H1 (cell line): ENCODE measurements at regions not wholly inside any gene's neighbourhood (a gene's known extent, or its start where the extent isn't known, plus 50 kb on each side); places are given as distances from the start of the nearest gene placed in this dataset.

Experiments
- CTCF ChIA-PET: fragments of 300-600 bp; sonication (Branson Sonifier 250); formaldehyde crosslinking; loops from one replicate; lab custom pipeline; 2021; ENCODE audit not compliant: partially characterized antibody; lab: Charles Lee
- POLR2A ChIA-PET: fragments of 300-600 bp; sonication (Branson Sonifier 250); formaldehyde crosslinking; loops from one replicate; lab custom pipeline; 2021; ENCODE audit warnings: inconsistent platforms; ENCODE audit not compliant: partially characterized antibody; lab: Charles Lee
- DNase-seq, 2 experiments: peaks; one replicate each; pipeline versions ENCODE4 v3.0.0 to v3.0.0-alpha.2; 2010 to 2022; ENCODE audit warnings: low spot score in 2 of 2, low read depth in 1 of 2, mixed read lengths in 1 of 2
- FAIRE-seq: peaks from 2 replicates; lab custom pipeline; 2011; peaks lifted over from hg19 to GRCh38; lab: Jason Lieb, UNC
- H2AFZ ChIP-seq: 2 replicates; pipeline ENCODE4 v1.8.1; 2012; ENCODE audit warnings: low read length, inconsistent platforms
- H2AK5ac ChIP-seq: 2 replicates; pipeline ENCODE4 v1.6.1; 2013; ENCODE audit warnings: low read depth, low read length
- H2BK120ac ChIP-seq: replicated peaks from 2 replicates; pipeline ENCODE3; 2013; ENCODE audit warnings: low read depth, low read length, inconsistent platforms
- H2BK12ac ChIP-seq: 2 replicates; pipeline ENCODE4 v1.6.1; 2013; ENCODE audit warnings: low read depth, low read length
- H2BK15ac ChIP-seq: 2 replicates; pipeline ENCODE4 v1.6.1; 2013; ENCODE audit warnings: low read length
- H2BK20ac ChIP-seq: 2 replicates; pipeline ENCODE4 v1.6.1; 2013; ENCODE audit warnings: low read length
- H2BK5ac ChIP-seq: 2 replicates; pipeline ENCODE4 v1.6.1; 2013; ENCODE audit warnings: low read depth, low read length
- H3K14ac ChIP-seq: 2 replicates; pipeline ENCODE4 v1.6.1; 2013; ENCODE audit warnings: inconsistent platforms; ENCODE audit not compliant: insufficient read length
- H3K18ac ChIP-seq: 2 replicates; pipeline ENCODE4 v1.6.1; 2013; ENCODE audit warnings: low read length; ENCODE audit errors: extremely low read depth
- H3K23ac ChIP-seq: 2 replicates; pipeline ENCODE4 v1.6.1; 2013; ENCODE audit warnings: inconsistent platforms; ENCODE audit not compliant: insufficient read length
- H3K23me2 ChIP-seq: 2 replicates; pipeline ENCODE4 v1.6.1; 2013; ENCODE audit warnings: low read depth, low read length
- H3K27ac ChIP-seq: 2 replicates; pipeline ENCODE4 v1.6.1; 2011; ENCODE audit warnings: low read depth, low read length, inconsistent platforms
- H3K27me3 ChIP-seq, 4 experiments: replicated peaks in 1 of 4; 1 replicate in 1 of 4; 2 replicates in 3 of 4; pipeline versions ENCODE4 v1.6.1 to v1.8.1; 2011 to 2013; ENCODE audit warnings: low read length in 3 of 4, mild to moderate bottlenecking in 3 of 4, inconsistent platforms in 2 of 4, mixed read lengths in 2 of 4, moderate library complexity in 1 of 4; ENCODE audit not compliant: control insufficient read depth in 3 of 4, insufficient read depth in 3 of 4; ENCODE audit errors: extremely low read depth in 1 of 4
- H3K36me3 ChIP-seq, 4 experiments: 2 replicates each; pipeline versions ENCODE4 v1.6.1 to v1.8.1; 2011 to 2013; ENCODE audit warnings: mild to moderate bottlenecking in 4 of 4, low read length in 3 of 4, moderate library complexity in 2 of 4, control low read depth in 1 of 4, inconsistent platforms in 1 of 4; ENCODE audit not compliant: insufficient read depth in 4 of 4, control insufficient read depth in 2 of 4
- H3K4ac ChIP-seq: replicated peaks from 2 replicates; pipeline ENCODE3; 2013; ENCODE audit warnings: low read length, low read depth, mixed read lengths, inconsistent platforms; ENCODE audit not compliant: insufficient read length
- H3K4me1 ChIP-seq, 4 experiments: replicated peaks in 1 of 4; 1 replicate in 1 of 4; 2 replicates in 3 of 4; pipeline versions ENCODE4 v1.6.1 to v1.8.1; 2011 to 2013; ENCODE audit warnings: low read length in 3 of 4, inconsistent platforms in 2 of 4, mixed read lengths in 1 of 4; ENCODE audit not compliant: insufficient read depth in 4 of 4, control insufficient read depth in 3 of 4
- H3K4me2 ChIP-seq, 2 experiments: 2 replicates each; pipeline versions ENCODE4 v1.6.1 to v1.8.1; 2011 to 2013; ENCODE audit warnings: low read depth in 2 of 2, low read length in 2 of 2, control low read depth in 1 of 2, inconsistent platforms in 1 of 2, mild to moderate bottlenecking in 1 of 2; ENCODE audit not compliant: insufficient read depth in 1 of 2
- H3K4me3 ChIP-seq, 4 experiments: fragments of 200-600, 300-600 bp in 1 of 4; sonication (generic), shearing (Covaris generic), sonication (Bioruptor Twin) in 1 of 4; 2 replicates each; pipeline versions ENCODE4 v1.5.1 to v1.8.1; 2011 to 2016; ENCODE audit warnings: low read length in 4 of 4, low read depth in 3 of 4, control low read depth in 2 of 4, inconsistent platforms in 2 of 4, mild to moderate bottlenecking in 2 of 4, mixed read lengths in 1 of 4, moderate library complexity in 1 of 4; ENCODE audit not compliant: insufficient read depth in 2 of 4; ENCODE audit errors: extremely low read depth in 1 of 4
- H3K56ac ChIP-seq: replicated peaks from 2 replicates; pipeline ENCODE3; 2013; ENCODE audit warnings: low read depth, mild to moderate bottlenecking, mixed read lengths, low read length, inconsistent platforms; ENCODE audit not compliant: insufficient read length
- H3K79me1 ChIP-seq: 2 replicates; pipeline ENCODE4 v1.6.1; 2013; ENCODE audit warnings: low read depth, low read length, control low read depth
- H3K79me2 ChIP-seq, 2 experiments: 2 replicates each; pipeline versions ENCODE4 v1.6.1 to v1.8.1; 2012 to 2013; ENCODE audit warnings: low read length in 2 of 2, mild to moderate bottlenecking in 2 of 2, inconsistent platforms in 1 of 2; ENCODE audit not compliant: insufficient read depth in 2 of 2, control insufficient read depth in 1 of 2
- H3K9ac ChIP-seq, 4 experiments: replicated peaks in 1 of 4; 1 replicate in 1 of 4; 2 replicates in 3 of 4; pipeline versions ENCODE4 v1.6.1 to v1.8.1; 2011 to 2013; ENCODE audit warnings: low read depth in 3 of 4, low read length in 3 of 4, control low read depth in 2 of 4, mild to moderate bottlenecking in 2 of 4, moderate library complexity in 2 of 4, inconsistent platforms in 1 of 4; ENCODE audit errors: extremely low read depth in 1 of 4
- H3K9me3 ChIP-seq, 2 experiments: 2 replicates each; pipeline versions ENCODE4 v1.6.1 to v1.8.1; 2012 to 2013; ENCODE audit warnings: mild to moderate bottlenecking in 2 of 2, moderate library complexity in 2 of 2, control low read depth in 1 of 2, inconsistent platforms in 1 of 2, low read depth in 1 of 2, low read length in 1 of 2, mixed read lengths in 1 of 2; ENCODE audit not compliant: insufficient read depth in 2 of 2
- H4K20me1 ChIP-seq, 2 experiments: replicated peaks in 1 of 2; 2 replicates each; pipeline versions ENCODE3 to v1.8.1; 2011 to 2013; ENCODE audit warnings: inconsistent platforms in 2 of 2, low read length in 2 of 2, mild to moderate bottlenecking in 1 of 2; ENCODE audit not compliant: insufficient read depth in 2 of 2, control insufficient read depth in 1 of 2
- H4K5ac ChIP-seq: 2 replicates; pipeline ENCODE4 v1.6.1; 2013; ENCODE audit warnings: low read length, low read depth, mixed read lengths, inconsistent platforms; ENCODE audit not compliant: insufficient read length
- H4K8ac ChIP-seq: 2 replicates; pipeline ENCODE4 v1.8.0; 2013; ENCODE audit warnings: mild to moderate bottlenecking, moderate library complexity, low read length, inconsistent platforms; ENCODE audit not compliant: insufficient read depth; ENCODE audit errors: extremely low read depth
- H4K91ac ChIP-seq: replicated peaks from 2 replicates; pipeline ENCODE3; 2013; ENCODE audit warnings: low read length, mixed read lengths, inconsistent platforms; ENCODE audit not compliant: insufficient read length
- ASH2L ChIP-seq: fragments of 200-600, 300-600 bp; sonication (generic); IDR thresholded peaks from one replicate; pipeline ENCODE4 v1.7.1; 2017; ENCODE audit warnings: low read length
- CTBP2 ChIP-seq: IDR thresholded peaks from 2 replicates; pipeline ENCODE4 v1.7.0; 2011; ENCODE audit warnings: borderline replicate concordance, mild to moderate bottlenecking, moderate library complexity, mixed read lengths, low read length; ENCODE audit not compliant: insufficient read depth, insufficient read length
- GABPA ChIP-seq: IDR thresholded peaks from 2 replicates; pipeline ENCODE4 v1.6.1; 2011; ENCODE audit warnings: mild to moderate bottlenecking, low read length, moderate library complexity, borderline replicate concordance; ENCODE audit not compliant: insufficient read depth
- KDM5A ChIP-seq: fragments of 200-600 bp; IDR thresholded peaks from 2 replicates; pipeline ENCODE4 v1.7.1; 2012; ENCODE audit warnings: mild to moderate bottlenecking, low read length, inconsistent platforms, mixed read lengths
- POLR2A ChIP-seq, 2 experiments: IDR thresholded peaks; 1 replicate in 1 of 2; 2 replicates in 1 of 2; pipeline ENCODE4 v1.6.1; 2011; ENCODE audit warnings: low read depth in 2 of 2, low read length in 2 of 2, mild to moderate bottlenecking in 2 of 2; ENCODE audit errors: control extremely low read depth in 1 of 2
- POLR2AphosphoS5 ChIP-seq: IDR thresholded peaks from 2 replicates; pipeline ENCODE4 v1.6.1; 2011; ENCODE audit warnings: low read depth, low read length
- POU5F1 ChIP-seq: IDR thresholded peaks from 2 replicates; pipeline ENCODE4 v1.6.1; 2011; ENCODE audit warnings: low read depth, mild to moderate bottlenecking, low read length, moderate library complexity
- RBBP5 ChIP-seq: IDR thresholded peaks from 2 replicates; pipeline ENCODE4 v1.7.1; 2012; ENCODE audit warnings: low read depth, mild to moderate bottlenecking, inconsistent platforms, low read length, moderate library complexity, borderline replicate concordance
- RXRA ChIP-seq: IDR thresholded peaks from 2 replicates; pipeline ENCODE4 v1.6.1; 2011; ENCODE audit warnings: low read depth, mild to moderate bottlenecking, low read length, moderate library complexity; ENCODE audit not compliant: insufficient read depth
- SAP30 ChIP-seq: fragments of 300-600 bp; sonication (generic); IDR thresholded peaks from 2 replicates; pipeline ENCODE4 v1.7.1; 2012; ENCODE audit warnings: low read length, moderate library complexity, mild to moderate bottlenecking, inconsistent platforms; ENCODE audit not compliant: insufficient read depth, insufficient replicate concordance
- SIX5 ChIP-seq: IDR thresholded peaks from 2 replicates; pipeline ENCODE4 v1.6.1; 2011; ENCODE audit warnings: mild to moderate bottlenecking, low read depth, low read length
- TEAD4 ChIP-seq: IDR thresholded peaks from 2 replicates; pipeline ENCODE4 v1.6.1; 2012; ENCODE audit warnings: low read depth, low read length, inconsistent platforms, mixed read lengths
- YY1 ChIP-seq: IDR thresholded peaks from 2 replicates; pipeline ENCODE4 v1.6.1; 2011; ENCODE audit warnings: low read depth, mild to moderate bottlenecking, low read length
- WGBS, 2 experiments: shearing (Covaris generic) in 1 of 2; methylation state at CpG; one replicate each; pipeline versions ENCODE4 v1.1.6 to v1.1.7; 2013 to 2015; ENCODE audit warnings: low lambda C conversion rate in 2 of 2, mixed read lengths in 2 of 2, inconsistent platforms in 1 of 2, low coverage in 1 of 2, missing lambda C conversion rate in 1 of 2; ENCODE audit not compliant: insufficient replicate concordance in 2 of 2, insufficient coverage in 1 of 2, insufficient read length in 1 of 2; ENCODE audit errors: extremely low coverage in 1 of 2, missing lambda C conversion rate in 1 of 2; 5-methylcytosine and 5-hydroxymethylcytosine counted together

GRCh38 chr5:4989118-4989517 lies 151.0 kb upstream of the ADAMTS16 start:
- H4K91ac ChIP-seq, result no peak overlapping the region
- TF ChIP-seq RXRA (no peak), POU5F1 (no peak), POLR2AphosphoS5 (no peak), RBBP5 (no peak), YY1 (no peak), GABPA (no peak), TEAD4 (no peak), POLR2A (IDR thresholded peaks at IDR 0.05; ENCODE audit: control extremely low read depth in 1 of 2, low read depth in 2 of 2, low read length in 2 of 2) (no peak), SIX5 (no peak), KDM5A (no peak), ASH2L (no peak), SAP30 (no peak), CTBP2 (no peak)
- no peak overlapping the region for H2BK20ac ChIP-seq
- H3K56ac ChIP-seq, result no peak overlapping the region
- no peak overlapping the region for H3K23ac ChIP-seq
- H2BK120ac ChIP-seq, result no peak overlapping the region
- H3K4me3 ChIP-seq, result no peak overlapping the region
- H2BK12ac ChIP-seq, result no peak overlapping the region
- H3K4ac ChIP-seq, result no peak overlapping the region
- 93% methylated on average over 1 of the region's 1 CpG; no CpG with 5 or more reads in 1 of the 2 experiments for WGBS, 2 experiments
- H4K8ac ChIP-seq, result no peak overlapping the region
- ChIA-PET CTCF (interaction anchor here (0.6 kb wide), 1 partner anchor 46 kb away, joined by 3 read pairs; no protein-coding TSS in a partner anchor), POLR2A (no interaction called here)
- H4K5ac ChIP-seq, result no peak overlapping the region
- H3K27me3 ChIP-seq, result no peaks in the 10 kb centered on the region
- H3K79me1 ChIP-seq, result no peaks in the 10 kb centered on the region
- H3K36me3 ChIP-seq, result no peaks in the 10 kb centered on the region
- no peak for DNase-seq
- no peak overlapping the region for H3K4me2 ChIP-seq
- no peak overlapping the region for H2AK5ac ChIP-seq
- no peak for FAIRE-seq
- H3K9me3 ChIP-seq, result no peaks in the 10 kb centered on the region
- H2BK15ac ChIP-seq, result no peak overlapping the region
- H3K4me1 ChIP-seq, result no peaks in the 10 kb centered on the region
- H3K79me2 ChIP-seq, result no peaks in the 10 kb centered on the region
- no peak overlapping the region for H3K18ac ChIP-seq
- H3K23me2 ChIP-seq, result no peaks in the 10 kb centered on the region
- H3K27ac ChIP-seq, result no peak overlapping the region
- H2AFZ ChIP-seq, result no peak overlapping the region
- no peak overlapping the region for H3K14ac ChIP-seq
- H4K20me1 ChIP-seq, result no peaks in the 10 kb centered on the region
- no peak overlapping the region for H3K9ac ChIP-seq
- no peak overlapping the region for H2BK5ac ChIP-seq
